Loucy (cell line): ENCODE measurements at regions not wholly inside any gene's neighbourhood (a gene's known extent, or its start where the extent isn't known, plus 50 kb on each side); places are given as distances from the start of the nearest gene placed in this dataset.

Experiments used
- CTCF ChIP-seq: fragments of 200-600 bp; sonication (generic); conservative IDR thresholded peaks from 2 replicates; pipeline ENCODE4 v1.5.1; 2014; ENCODE audit warnings: mild to moderate bottlenecking, antibody characterized with exemption, low read length
- EZH2phosphoT487 ChIP-seq: fragments of 200-600 bp; IDR thresholded peaks from 2 replicates; pipeline ENCODE4 v1.6.1; 2018; ENCODE audit warnings: antibody characterized with exemption, mild to moderate bottlenecking, moderate library complexity, borderline replicate concordance

GRCh38 chr20:51080516-51080915, 57.6 kb upstream of the KCNG1 start:
- no peak for TF ChIP-seq CTCF
- TF ChIP-seq EZH2phosphoT487, result no peak
